ENCODE measurements at regions not wholly inside any gene's neighbourhood (a gene's known extent, or its start where the extent isn't known, plus 50 kb on each side); places are given as distances from the start of the nearest gene placed in this dataset.

DNA sequence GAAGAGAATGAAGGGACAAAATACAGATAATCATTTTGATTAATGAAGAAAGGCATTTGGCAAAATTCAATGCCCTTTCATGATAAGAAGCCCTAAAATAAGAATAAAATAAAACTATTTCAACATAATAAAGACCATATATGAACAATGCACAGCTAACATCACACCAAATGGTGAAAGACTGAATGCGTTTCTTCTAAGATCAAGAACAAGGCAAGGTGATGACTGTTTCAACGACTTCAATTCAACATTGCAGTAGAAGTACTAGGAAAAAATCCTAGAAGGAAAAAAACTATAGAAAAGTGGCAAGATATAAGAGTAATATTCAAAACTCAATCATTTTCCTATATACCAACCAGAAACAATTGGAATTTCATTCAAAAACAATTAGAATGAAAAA is 280.1 kb upstream of the GRM7 start:
- H3K9me2 ChIP-seq (ENCODE audit: insufficient read depth, low read length) = no peaks in the 10 kb centered on the region
- no peaks in the 10 kb centered on the region for H3K27me3 ChIP-seq (ENCODE audit: insufficient read depth, low read depth, low read length)
- H4K20me1 ChIP-seq (ENCODE audit: insufficient read depth) = no peaks in the 10 kb centered on the region
- H3K27ac ChIP-seq (ENCODE audit: low read length) = no peak overlapping the region
- H3K36me3 ChIP-seq (ENCODE audit: insufficient read depth, low read length) = no peaks in the 10 kb centered on the region
- H2AFZ ChIP-seq (ENCODE audit: low read depth, low read length) = no peak overlapping the region
- H3F3A ChIP-seq (ENCODE audit: insufficient read depth, low read length, poor library complexity, severe bottlenecking) = no peaks in the 10 kb centered on the region
- no peak overlapping the region for H3K4me3 ChIP-seq (ENCODE audit: low read length)
- H3K4me2 ChIP-seq (ENCODE audit: low read length) = no peak overlapping the region
- TF ChIP-seq SMC3 (conservative IDR thresholded peaks at IDR 0.05; ENCODE audit: poor library complexity) (no peak), POLR2AphosphoS5 (IDR thresholded peaks at IDR 0.05) (no peak), TAF1 (IDR thresholded peaks at IDR 0.05; ENCODE audit: low read depth) (no peak), RAD21 (conservative IDR thresholded peaks at IDR 0.05) (no peak), MXI1 (conservative IDR thresholded peaks at IDR 0.05; ENCODE audit: poor library complexity, severe bottlenecking) (no peak), EZH2 (IDR thresholded peaks at IDR 0.05; ENCODE audit: borderline replicate concordance, insufficient read depth, low read length, poor library complexity, severe bottlenecking) (no peak), EP300 (conservative IDR thresholded peaks at IDR 0.05; ENCODE audit: poor library complexity, severe bottlenecking) (no peak)
- TF ChIP-seq, protein P1, sequence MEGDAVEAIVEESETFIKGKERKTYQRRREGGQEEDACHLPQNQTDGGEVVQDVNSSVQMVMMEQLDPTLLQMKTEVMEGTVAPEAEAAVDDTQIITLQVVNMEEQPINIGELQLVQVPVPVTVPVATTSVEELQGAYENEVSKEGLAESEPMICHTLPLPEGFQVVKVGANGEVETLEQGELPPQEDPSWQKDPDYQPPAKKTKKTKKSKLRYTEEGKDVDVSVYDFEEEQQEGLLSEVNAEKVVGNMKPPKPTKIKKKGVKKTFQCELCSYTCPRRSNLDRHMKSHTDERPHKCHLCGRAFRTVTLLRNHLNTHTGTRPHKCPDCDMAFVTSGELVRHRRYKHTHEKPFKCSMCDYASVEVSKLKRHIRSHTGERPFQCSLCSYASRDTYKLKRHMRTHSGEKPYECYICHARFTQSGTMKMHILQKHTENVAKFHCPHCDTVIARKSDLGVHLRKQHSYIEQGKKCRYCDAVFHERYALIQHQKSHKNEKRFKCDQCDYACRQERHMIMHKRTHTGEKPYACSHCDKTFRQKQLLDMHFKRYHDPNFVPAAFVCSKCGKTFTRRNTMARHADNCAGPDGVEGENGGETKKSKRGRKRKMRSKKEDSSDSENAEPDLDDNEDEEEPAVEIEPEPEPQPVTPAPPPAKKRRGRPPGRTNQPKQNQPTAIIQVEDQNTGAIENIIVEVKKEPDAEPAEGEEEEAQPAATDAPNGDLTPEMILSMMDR (IDR thresholded peaks at IDR 0.05; ENCODE audit: poor library complexity, severe bottlenecking) = no peak
- TF ChIP-seq, protein P2, sequence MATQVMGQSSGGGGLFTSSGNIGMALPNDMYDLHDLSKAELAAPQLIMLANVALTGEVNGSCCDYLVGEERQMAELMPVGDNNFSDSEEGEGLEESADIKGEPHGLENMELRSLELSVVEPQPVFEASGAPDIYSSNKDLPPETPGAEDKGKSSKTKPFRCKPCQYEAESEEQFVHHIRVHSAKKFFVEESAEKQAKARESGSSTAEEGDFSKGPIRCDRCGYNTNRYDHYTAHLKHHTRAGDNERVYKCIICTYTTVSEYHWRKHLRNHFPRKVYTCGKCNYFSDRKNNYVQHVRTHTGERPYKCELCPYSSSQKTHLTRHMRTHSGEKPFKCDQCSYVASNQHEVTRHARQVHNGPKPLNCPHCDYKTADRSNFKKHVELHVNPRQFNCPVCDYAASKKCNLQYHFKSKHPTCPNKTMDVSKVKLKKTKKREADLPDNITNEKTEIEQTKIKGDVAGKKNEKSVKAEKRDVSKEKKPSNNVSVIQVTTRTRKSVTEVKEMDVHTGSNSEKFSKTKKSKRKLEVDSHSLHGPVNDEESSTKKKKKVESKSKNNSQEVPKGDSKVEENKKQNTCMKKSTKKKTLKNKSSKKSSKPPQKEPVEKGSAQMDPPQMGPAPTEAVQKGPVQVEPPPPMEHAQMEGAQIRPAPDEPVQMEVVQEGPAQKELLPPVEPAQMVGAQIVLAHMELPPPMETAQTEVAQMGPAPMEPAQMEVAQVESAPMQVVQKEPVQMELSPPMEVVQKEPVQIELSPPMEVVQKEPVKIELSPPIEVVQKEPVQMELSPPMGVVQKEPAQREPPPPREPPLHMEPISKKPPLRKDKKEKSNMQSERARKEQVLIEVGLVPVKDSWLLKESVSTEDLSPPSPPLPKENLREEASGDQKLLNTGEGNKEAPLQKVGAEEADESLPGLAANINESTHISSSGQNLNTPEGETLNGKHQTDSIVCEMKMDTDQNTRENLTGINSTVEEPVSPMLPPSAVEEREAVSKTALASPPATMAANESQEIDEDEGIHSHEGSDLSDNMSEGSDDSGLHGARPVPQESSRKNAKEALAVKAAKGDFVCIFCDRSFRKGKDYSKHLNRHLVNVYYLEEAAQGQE (IDR thresholded peaks at IDR 0.05; ENCODE audit: borderline replicate concordance) = no peak
- H3K9ac ChIP-seq (ENCODE audit: low read length) = no peak overlapping the region
- H3K79me2 ChIP-seq (replicated peaks; ENCODE audit: insufficient read depth, low read length) = no peaks in the 10 kb centered on the region
- no peaks in the 10 kb centered on the region for H3K9me3 ChIP-seq (ENCODE audit: low read length)

DNA sequence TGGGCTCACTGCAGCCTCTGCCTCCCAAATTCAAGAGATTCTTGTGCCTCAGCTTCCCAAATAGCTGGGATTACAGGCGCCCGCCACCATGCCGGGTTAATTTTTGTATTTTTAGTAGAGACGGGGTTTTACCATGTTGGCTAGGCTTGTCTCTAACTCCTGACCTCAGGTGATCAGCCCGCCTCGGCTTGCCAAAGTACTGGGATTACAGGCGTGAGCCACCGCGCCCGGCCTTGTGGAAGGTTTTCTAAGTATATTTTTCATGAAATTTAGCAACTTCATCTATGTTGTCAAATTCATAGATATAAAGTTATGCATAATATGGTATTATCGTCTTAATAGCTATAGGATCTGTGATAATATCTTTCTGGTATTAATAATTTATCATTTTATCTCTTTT is 275.6 kb upstream of the GRM7 start:
- no peak for TF ChIP-seq POLR2AphosphoS5 (IDR thresholded peaks at IDR 0.05)
- TF ChIP-seq EZH2 (IDR thresholded peaks at IDR 0.05; ENCODE audit: borderline replicate concordance, insufficient read depth, low read length, poor library complexity, severe bottlenecking) = no peak
- TF ChIP-seq TAF1 (IDR thresholded peaks at IDR 0.05; ENCODE audit: low read depth) = no peak
- no peak for TF ChIP-seq MXI1 (conservative IDR thresholded peaks at IDR 0.05; ENCODE audit: poor library complexity, severe bottlenecking)
- no peak for TF ChIP-seq SMC3 (conservative IDR thresholded peaks at IDR 0.05; ENCODE audit: poor library complexity)
- TF ChIP-seq, protein P2 (IDR thresholded peaks at IDR 0.05; ENCODE audit: borderline replicate concordance) = no peak
- no peak for TF ChIP-seq RAD21 (conservative IDR thresholded peaks at IDR 0.05)
- no peak for TF ChIP-seq EP300 (conservative IDR thresholded peaks at IDR 0.05; ENCODE audit: poor library complexity, severe bottlenecking)
- TF ChIP-seq, protein P1 (IDR thresholded peaks at IDR 0.05; ENCODE audit: poor library complexity, severe bottlenecking) = no peak
- H3K79me2 ChIP-seq (replicated peaks; ENCODE audit: insufficient read depth, low read length) = no peaks in the 10 kb centered on the region
- no peak overlapping the region for H2AFZ ChIP-seq (ENCODE audit: low read depth, low read length)
- no peaks in the 10 kb centered on the region for H3K9me2 ChIP-seq (ENCODE audit: insufficient read depth, low read length)
- no peaks in the 10 kb centered on the region for H3K27me3 ChIP-seq (ENCODE audit: insufficient read depth, low read depth, low read length)
- H3K4me2 ChIP-seq (ENCODE audit: low read length) = no peak overlapping the region
- H3F3A ChIP-seq (ENCODE audit: insufficient read depth, low read length, poor library complexity, severe bottlenecking) = no peaks in the 10 kb centered on the region
- no peaks in the 10 kb centered on the region for H4K20me1 ChIP-seq (ENCODE audit: insufficient read depth)
- H3K9me3 ChIP-seq (ENCODE audit: low read length) = no peaks in the 10 kb centered on the region
- H3K4me3 ChIP-seq (ENCODE audit: low read length) = no peak overlapping the region
- no peak overlapping the region for H3K9ac ChIP-seq (ENCODE audit: low read length)
- H3K36me3 ChIP-seq (ENCODE audit: insufficient read depth, low read length) = no peaks in the 10 kb centered on the region
- H3K27ac ChIP-seq (ENCODE audit: low read length) = no peak overlapping the region
